Mammary epithelial cell (primary cell): ENCODE measurements at regions not wholly inside any gene's neighbourhood (a gene's known extent, or its start where the extent isn't known, plus 50 kb on each side); places are given as distances from the start of the nearest gene placed in this dataset.

ENCODE experiments used
- EZH2 ChIP-seq: IDR thresholded peaks from 2 replicates; pipeline ENCODE4 v1.6.1; 2012; ENCODE audit warnings: low read length, inconsistent platforms, borderline replicate concordance
- TF ChIP-seq, protein P1 (sequence below), 2 donors: IDR thresholded peaks in 1 of 2; conservative IDR thresholded peaks in 1 of 2; 2 replicates each; pipeline ENCODE4 v1.5.1; 2011 to 2012; ENCODE audit warnings: inconsistent platforms in 2 of 2, low read length in 2 of 2, mild to moderate bottlenecking in 2 of 2, control low read depth in 1 of 2, low read depth in 1 of 2; ENCODE audit not compliant: insufficient read depth in 1 of 2; ENCODE audit errors: extremely low read depth in 1 of 2

DNA sequence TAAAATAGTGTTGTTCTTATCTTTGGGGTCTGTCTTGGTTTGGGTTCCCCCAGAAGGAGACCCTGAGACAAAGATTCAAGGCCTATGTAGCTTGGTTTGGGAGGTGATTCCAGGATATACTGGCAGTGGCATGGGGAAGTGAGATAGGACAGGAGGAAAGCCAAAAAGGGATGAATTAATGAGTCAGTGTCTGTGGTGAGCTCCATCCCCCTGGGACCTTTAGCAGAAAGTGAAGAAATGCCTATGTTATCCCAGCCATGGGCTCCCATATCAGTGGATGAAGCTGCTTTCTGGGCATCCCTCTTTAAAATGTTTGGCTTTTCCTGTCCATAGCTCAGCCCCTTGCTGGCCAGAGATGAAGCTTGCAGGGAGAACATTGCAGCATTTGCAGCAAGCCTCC, 217.0 kb upstream of the CTBP2 start:
- TF ChIP-seq, protein P1, sequence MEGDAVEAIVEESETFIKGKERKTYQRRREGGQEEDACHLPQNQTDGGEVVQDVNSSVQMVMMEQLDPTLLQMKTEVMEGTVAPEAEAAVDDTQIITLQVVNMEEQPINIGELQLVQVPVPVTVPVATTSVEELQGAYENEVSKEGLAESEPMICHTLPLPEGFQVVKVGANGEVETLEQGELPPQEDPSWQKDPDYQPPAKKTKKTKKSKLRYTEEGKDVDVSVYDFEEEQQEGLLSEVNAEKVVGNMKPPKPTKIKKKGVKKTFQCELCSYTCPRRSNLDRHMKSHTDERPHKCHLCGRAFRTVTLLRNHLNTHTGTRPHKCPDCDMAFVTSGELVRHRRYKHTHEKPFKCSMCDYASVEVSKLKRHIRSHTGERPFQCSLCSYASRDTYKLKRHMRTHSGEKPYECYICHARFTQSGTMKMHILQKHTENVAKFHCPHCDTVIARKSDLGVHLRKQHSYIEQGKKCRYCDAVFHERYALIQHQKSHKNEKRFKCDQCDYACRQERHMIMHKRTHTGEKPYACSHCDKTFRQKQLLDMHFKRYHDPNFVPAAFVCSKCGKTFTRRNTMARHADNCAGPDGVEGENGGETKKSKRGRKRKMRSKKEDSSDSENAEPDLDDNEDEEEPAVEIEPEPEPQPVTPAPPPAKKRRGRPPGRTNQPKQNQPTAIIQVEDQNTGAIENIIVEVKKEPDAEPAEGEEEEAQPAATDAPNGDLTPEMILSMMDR (conservative IDR thresholded peaks at IDR 0.05 in 1 of 2, IDR thresholded peaks at IDR 0.05 in 1 of 2; ENCODE audit: extremely low read depth in 1 of 2, insufficient read depth in 1 of 2, low read depth in 1 of 2, low read length in 2 of 2) = no peak
- no peak for TF ChIP-seq EZH2
